DOHH2 (cell line): ENCODE measurements at regions not wholly inside any gene's neighbourhood (a gene's known extent, or its start where the extent isn't known, plus 50 kb on each side); places are given as distances from the start of the nearest gene placed in this dataset.

Experiments used
- CTCF ChIP-seq: fragments of 200-600 bp; sonication (generic); IDR thresholded peaks from one replicate; pipeline ENCODE4 v1.5.1; 2014; ENCODE audit warnings: antibody characterized with exemption, mild to moderate bottlenecking, low read depth, low read length; ENCODE audit not compliant: poor library complexity, severe bottlenecking
- EZH2phosphoT487 ChIP-seq: fragments of 200-600 bp; sonication (generic); IDR thresholded peaks from 2 replicates; pipeline ENCODE4 v1.6.1; 2017; ENCODE audit warnings: borderline replicate concordance, mild to moderate bottlenecking, antibody characterized with exemption, low read length, moderate library complexity, mixed read lengths

DNA sequence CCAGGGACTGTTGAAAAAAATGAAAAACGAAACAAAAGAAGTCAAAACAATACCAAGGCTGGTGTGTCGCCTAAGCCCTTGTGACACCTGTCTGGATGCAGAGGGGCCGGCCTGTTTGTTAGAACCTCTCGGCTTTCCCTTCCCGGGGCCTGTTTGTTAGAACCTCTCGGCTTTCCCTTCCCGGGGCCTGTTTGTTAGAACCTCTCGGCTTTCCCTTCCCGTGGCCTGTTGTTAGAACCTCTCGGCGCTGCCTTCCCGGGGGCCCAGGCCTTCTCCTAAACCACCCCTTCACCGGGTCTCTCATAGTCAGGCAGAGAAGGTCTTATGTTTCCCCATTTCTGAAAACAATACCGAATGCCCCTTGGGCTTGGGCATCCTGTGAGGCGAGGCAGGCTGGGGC is 180.0 kb downstream of the BANP start:
- TF ChIP-seq CTCF (no peak), EZH2phosphoT487 (no peak)
